Psoas muscle (tissue), 7 donors: ENCODE measurements at regions not wholly inside any gene's neighbourhood (a gene's known extent, or its start where the extent isn't known, plus 50 kb on each side); places are given as distances from the start of the nearest gene placed in this dataset.

ENCODE experiments used
- ATAC-seq, 4 donors: fragments of 200-7000 bp; cut with Tn5 transposase; one replicate each; pipeline ENCODE4 v1.9.1; 2020; ENCODE audit warnings: moderate library complexity in 3 of 4, mild to moderate bottlenecking in 2 of 4
- DNase-seq, 2 donors: peaks; one replicate each; pipeline ENCODE4 v3.0.0-alpha.2; 2020
- H3K27ac ChIP-seq: fragments of 200-600 bp; one replicate; pipeline ENCODE4 v1.8.0; 2022
- H3K27me3 ChIP-seq, 3 donors: fragments of 200-600 bp in 1 of 3; one replicate each; pipeline versions ENCODE4 v1.6.1 to v1.8.0; 2013 to 2022; ENCODE audit warnings: low read length in 2 of 3, mild to moderate bottlenecking in 2 of 3, moderate library complexity in 1 of 3; ENCODE audit not compliant: insufficient read depth in 3 of 3
- H3K36me3 ChIP-seq, 2 donors: fragments of 200-600 bp in 1 of 2; one replicate each; pipeline versions ENCODE4 v1.6.1 to v1.8.0; 2013 to 2022; ENCODE audit warnings: low read depth in 1 of 2, mild to moderate bottlenecking in 1 of 2, moderate library complexity in 1 of 2; ENCODE audit not compliant: insufficient read depth in 1 of 2
- H3K4me1 ChIP-seq: fragments of 200-600 bp; one replicate; pipeline ENCODE4 v1.8.0; 2022
- H3K4me3 ChIP-seq: fragments of 200-600 bp; one replicate; pipeline ENCODE4 v1.8.0; 2022; ENCODE audit warnings: mild to moderate bottlenecking
- H3K9me3 ChIP-seq: fragments of 200-600 bp; one replicate; pipeline ENCODE4 v1.8.0; 2022
- CTCF ChIP-seq: fragments of 200-600 bp; IDR thresholded peaks from one replicate; pipeline ENCODE4 v1.8.0; 2022; ENCODE audit warnings: antibody characterized with exemption
- WGBS, 3 donors: extraction: QIAGEN DNeasy Blood & Tissue Kit; methylation state at CpG; one replicate each; pipeline versions ENCODE4 v1.1.6 to v1.1.7; 2013; 5-methylcytosine and 5-hydroxymethylcytosine counted together
- intact Hi-C, 2 donors: fragments of 100-400 bp; cut with DNase I; formaldehyde crosslinking; loops; one replicate each; pipeline versions ENCODE4 v1.11.0 to v1.14.2; 2022
- donor health status: healthy with polysubstance abuse.
- donor health status: DM: no; HTN: no; CAD: no; lungs with moderate emphysema.
- donor health status: Bipolar disorder and iron deficiency.
- donor health status: healthy.
- donor health status: DM: yes; HTN: yes; CAD: no.
- donor health status: DM: no; HTN: no; CAD: no.
- donor health status: DM: yes; HTN: yes; CAD: no.

DNA sequence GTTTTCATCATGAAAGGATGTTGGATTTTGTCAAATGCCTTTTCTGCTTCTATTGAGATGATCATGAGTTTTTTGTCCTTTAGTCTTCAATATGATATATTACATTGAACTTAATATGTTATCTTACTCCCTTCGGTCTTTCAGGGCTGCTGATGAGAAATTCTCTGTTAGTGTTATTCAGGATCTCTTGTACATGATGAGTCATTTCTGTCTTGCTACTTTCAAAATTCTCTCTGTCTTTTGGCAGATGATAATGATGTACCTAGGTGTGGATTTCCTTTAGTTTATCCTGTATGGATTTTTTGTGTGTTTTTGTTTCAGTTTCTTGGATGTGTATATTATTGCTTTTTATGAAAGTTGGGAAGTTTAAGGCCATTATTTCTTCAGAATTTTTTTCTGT is 320.9 kb upstream of the NPSR1 start:
- no peaks in the 10 kb centered on the region for H3K9me3 ChIP-seq
- intact Hi-C loops, result no loop called here
- no peak for TF ChIP-seq CTCF
- no peak overlapping the region for H3K4me3 ChIP-seq
- H3K36me3 ChIP-seq, result no peaks in the 10 kb centered on the region
- DNase-seq, result no peak
- no peaks in the 10 kb centered on the region for H3K27me3 ChIP-seq
- WGBS, 3 donors, result 92 to 100% (median 94%) methylated on average over 1 of the region's 1 CpG
- H3K4me1 ChIP-seq, result no peaks in the 10 kb centered on the region
- no peak for ATAC-seq
- H3K27ac ChIP-seq, result no peak overlapping the region

DNA sequence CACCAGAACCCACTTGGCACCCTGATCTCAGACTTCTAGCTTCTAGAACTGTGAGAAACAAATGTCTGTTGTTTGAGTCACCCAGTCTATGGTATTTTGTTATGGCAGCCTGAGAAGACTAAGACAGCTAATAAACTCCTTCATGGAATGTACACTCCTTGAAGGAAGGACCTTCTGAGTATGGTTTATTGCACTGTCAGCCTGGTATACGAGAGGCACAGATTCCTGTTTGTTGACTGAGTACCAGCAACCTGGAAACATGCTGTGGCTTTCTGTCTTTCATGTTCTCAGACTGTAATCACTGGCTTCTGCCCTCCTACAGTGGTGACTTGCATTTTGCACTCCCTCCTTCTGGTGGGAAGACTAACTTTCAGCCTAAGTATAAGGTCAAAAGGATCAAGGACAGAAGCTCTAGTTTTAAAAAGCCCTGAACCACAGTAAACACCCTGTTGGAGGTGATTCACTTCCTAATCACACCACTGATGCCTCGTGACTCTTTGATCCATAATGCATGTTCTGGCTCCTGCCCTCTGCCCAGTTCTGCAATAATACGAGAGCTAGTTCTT is 319.0 kb upstream of the NPSR1 start:
- no peaks in the 10 kb centered on the region for H3K36me3 ChIP-seq
- H3K4me1 ChIP-seq, result no peaks in the 10 kb centered on the region
- H3K27ac ChIP-seq, result no peak overlapping the region
- no peaks in the 10 kb centered on the region for H3K27me3 ChIP-seq
- no peaks in the 10 kb centered on the region for H3K9me3 ChIP-seq
- WGBS, 3 donors, result 60 to 74% (median 72%) methylated on average over 3 of the region's 3 CpGs
- no peak overlapping the region for H3K4me3 ChIP-seq
- no peak for TF ChIP-seq CTCF
- no peak for DNase-seq
- ATAC-seq, result no peak
- intact Hi-C loops, result no loop called here

- Histone ChIP-seq H3K4me3 (no peak overlapping the region), H3K9me3 (no peaks in the 10 kb centered on the region), H3K36me3 (no peaks in the 10 kb centered on the region), H3K27me3 (no peaks in the 10 kb centered on the region), H3K4me1 (no peaks in the 10 kb centered on the region), H3K27ac (no peak overlapping the region)
- ATAC-seq (no peak), DNase-seq (no peak)
- 14 to 15% (median 15%) methylated on average over 2 of the region's 2 CpGs for WGBS, 3 donors
- intact Hi-C loops, result no loop called here
- TF ChIP-seq CTCF, result no peak
These were observed 316.7 kb upstream of the NPSR1 start for GRCh38 chr7:34341326-34341725.

- Histone ChIP-seq H3K27me3 (no peaks in the 10 kb centered on the region), H3K9me3 (no peaks in the 10 kb centered on the region), H3K27ac (no peak overlapping the region), H3K4me3 (no peak overlapping the region), H3K4me1 (no peaks in the 10 kb centered on the region), H3K36me3 (no peaks in the 10 kb centered on the region)
- ATAC-seq (no peak), DNase-seq (no peak)
- intact Hi-C loops, result no loop called here
- 90 to 100% (median 94%) methylated on average over 1 of the region's 1 CpG for WGBS, 3 donors
- TF ChIP-seq CTCF, result no peak
These were observed 315.6 kb upstream of the NPSR1 start for GRCh38 chr7:34342387-34342786.

- H3K4me3 ChIP-seq, result no peak overlapping the region
- 73 to 78% (median 76%) methylated on average over 1 of the region's 1 CpG for WGBS, 3 donors
- DNase-seq, result no peak
- no peak overlapping the region for H3K27ac ChIP-seq
- intact Hi-C loops, result no loop called here
- no peak for TF ChIP-seq CTCF
- ATAC-seq, result no peak
- H3K36me3 ChIP-seq, result no peaks in the 10 kb centered on the region
- no peaks in the 10 kb centered on the region for H3K27me3 ChIP-seq
- no peaks in the 10 kb centered on the region for H3K9me3 ChIP-seq
- no peaks in the 10 kb centered on the region for H3K4me1 ChIP-seq
These were observed 314.4 kb upstream of the NPSR1 start for GRCh38 chr7:34343667-34344066.
